Neural progenitor cell (in vitro differentiated cells): ENCODE measurements at regions not wholly inside any gene's neighbourhood (a gene's known extent, or its start where the extent isn't known, plus 50 kb on each side); places are given as distances from the start of the nearest gene placed in this dataset.

ENCODE experiments used
- DNase-seq: peaks from one replicate; pipeline ENCODE4 v3.0.0-alpha.2; 2016; ENCODE audit warnings: low spot score
- H2AFZ ChIP-seq: fragments of 200-600 bp; sonication (generic); replicated peaks from 2 replicates; pipeline ENCODE4 v1.6.1; 2016; ENCODE audit warnings: antibody characterized with exemption
- H3F3A ChIP-seq: fragments of 200-600 bp; sonication (generic); 2 replicates; pipeline ENCODE4 v1.6.1; 2016; ENCODE audit warnings: antibody characterized with exemption, low read depth
- H3K27ac ChIP-seq: fragments of 200-600 bp; sonication (generic); 2 replicates; pipeline ENCODE4 v1.5.1; 2016; ENCODE audit warnings: mild to moderate bottlenecking
- H3K27me3 ChIP-seq: fragments of 200-600 bp; sonication (generic); 2 replicates; pipeline ENCODE4 v1.6.1; 2016; ENCODE audit warnings: mild to moderate bottlenecking, moderate library complexity
- H3K36me3 ChIP-seq: fragments of 200-600 bp; sonication (generic); 2 replicates; pipeline ENCODE4 v1.5.1; 2016
- H3K4me1 ChIP-seq: fragments of 200-600 bp; sonication (generic); 2 replicates; pipeline ENCODE4 v1.6.1; 2016; ENCODE audit warnings: mixed run types
- H3K4me2 ChIP-seq: fragments of 200-600 bp; sonication (generic); 2 replicates; pipeline ENCODE4 v1.6.1; 2016
- H3K4me3 ChIP-seq: fragments of 200-600 bp; sonication (generic); 2 replicates; pipeline ENCODE4 v1.5.1; 2016
- H3K79me2 ChIP-seq: fragments of 200-600 bp; sonication (generic); 2 replicates; pipeline ENCODE4 v1.6.1; 2016; ENCODE audit warnings: low read depth
- H3K9ac ChIP-seq: fragments of 200-600 bp; sonication (generic); 2 replicates; pipeline ENCODE4 v1.6.1; 2016
- H3K9me3 ChIP-seq: fragments of 200-600 bp; sonication (generic); 2 replicates; pipeline ENCODE4 v1.5.1; 2016; ENCODE audit warnings: low read depth
- H4K20me1 ChIP-seq: fragments of 200-600 bp; sonication (generic); 2 replicates; pipeline ENCODE4 v1.6.1; 2016; ENCODE audit warnings: low read depth
- H3K27ac Mint-ChIP-seq: 3 replicates; pipeline ENCODE4 v1.8.0; 2021; ENCODE audit warnings: mixed read lengths
- H3K27me3 Mint-ChIP-seq: 2 replicates; pipeline ENCODE4 v1.8.0; 2022; ENCODE audit warnings: low read depth, mild to moderate bottlenecking, inconsistent platforms, moderate library complexity, mixed read lengths; ENCODE audit not compliant: insufficient read depth
- H3K36me3 Mint-ChIP-seq: 3 replicates; pipeline ENCODE4 v1.8.0; 2021; ENCODE audit warnings: mixed read lengths
- H3K4me1 Mint-ChIP-seq: 3 replicates; pipeline ENCODE4 v1.8.0; 2021; ENCODE audit warnings: mixed read lengths
- H3K4me3 Mint-ChIP-seq: 3 replicates; pipeline ENCODE4 v1.8.0; 2021; ENCODE audit warnings: mild to moderate bottlenecking, moderate library complexity, mixed read lengths
- H3K9me3 Mint-ChIP-seq: 3 replicates; pipeline ENCODE4 v1.8.0; 2020; ENCODE audit warnings: mixed read lengths
- CTCF ChIP-seq: fragments of 200-600 bp; sonication (generic); IDR thresholded peaks from 2 replicates; pipeline ENCODE4 v1.5.1; 2017; ENCODE audit warnings: antibody characterized with exemption, mild to moderate bottlenecking
- EZH2 ChIP-seq: fragments of 200-600 bp; sonication (generic); IDR thresholded peaks from 2 replicates; pipeline ENCODE4 v1.6.1; 2017; ENCODE audit warnings: antibody characterized with exemption, mild to moderate bottlenecking, moderate library complexity
- EZH2phosphoT487 ChIP-seq: fragments of 200-600 bp; sonication (generic); IDR thresholded peaks from 2 replicates; pipeline ENCODE4 v1.6.1; 2017; ENCODE audit warnings: antibody characterized with exemption

- no peak overlapping the region for H3K4me2 ChIP-seq
- no peak overlapping the region for H3K9ac ChIP-seq
- TF ChIP-seq CTCF = no peak
- no peak for TF ChIP-seq EZH2
- TF ChIP-seq EZH2phosphoT487 = no peak
- peaks cover 53% of the 10 kb centered on the region for H3K4me1 Mint-ChIP-seq
- H3K4me3 Mint-ChIP-seq = no peak overlapping the region
- no peak overlapping the region for H3K4me3 ChIP-seq
- no peak overlapping the region for H3K27ac ChIP-seq
- H3K9me3 Mint-ChIP-seq = no peaks in the 10 kb centered on the region
- H4K20me1 ChIP-seq = no peaks in the 10 kb centered on the region
- no peaks in the 10 kb centered on the region for H3K79me2 ChIP-seq
- no peak overlapping the region for H2AFZ ChIP-seq
- H3F3A ChIP-seq = no peaks in the 10 kb centered on the region
- H3K27ac Mint-ChIP-seq = no peak overlapping the region
- no peaks in the 10 kb centered on the region for H3K9me3 ChIP-seq
- H3K27me3 ChIP-seq = no peaks in the 10 kb centered on the region
- peaks cover 7% of the 10 kb centered on the region for H3K27me3 Mint-ChIP-seq
- H3K4me1 ChIP-seq = peaks cover 19% of the 10 kb centered on the region
- DNase-seq = no peak
- H3K36me3 ChIP-seq = no peaks in the 10 kb centered on the region
- H3K36me3 Mint-ChIP-seq = no peaks in the 10 kb centered on the region
Observed at GRCh38 chr16:79419148-79419547, 181.4 kb downstream of the MAF start.

DNA sequence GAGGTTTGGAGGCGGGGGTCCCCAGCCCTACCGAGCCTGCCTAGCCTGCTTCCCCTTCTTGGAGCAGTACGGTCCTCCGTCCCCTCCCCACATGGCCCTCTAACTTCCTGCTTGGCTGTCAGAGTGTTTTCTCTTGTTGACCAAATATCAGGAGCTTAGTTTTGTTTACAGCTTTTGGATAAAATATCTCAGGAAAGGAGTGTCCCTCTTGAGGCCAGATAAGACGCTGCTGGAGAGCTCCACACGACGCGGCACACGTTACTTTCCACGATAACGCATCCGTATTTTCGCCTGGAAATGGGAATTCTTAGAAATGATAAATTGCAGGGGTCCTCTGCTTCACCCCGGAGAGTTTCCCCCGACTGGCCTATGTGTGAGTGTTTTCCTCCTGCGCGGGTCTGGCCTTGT, 182.9 kb downstream of the MAF start:
- peak overlapping the region; percentile 84 for H3K27ac Mint-ChIP-seq
- Histone ChIP-seq H3K9ac (no peak overlapping the region), H3K79me2 (no peaks in the 10 kb centered on the region), H3K4me2 (peak overlapping the region; percentile 45), H3K9me3 (no peaks in the 10 kb centered on the region), H4K20me1 (no peaks in the 10 kb centered on the region), H2AFZ (peak overlapping the region; percentile 4), H3F3A (no peaks in the 10 kb centered on the region), H3K4me1 (peaks cover 22% of the 10 kb centered on the region), H3K27me3 (no peaks in the 10 kb centered on the region), H3K27ac (no peak overlapping the region), H3K36me3 (no peaks in the 10 kb centered on the region), H3K4me3 (no peak overlapping the region)
- peaks cover 53% of the 10 kb centered on the region for H3K4me1 Mint-ChIP-seq
- TF ChIP-seq EZH2phosphoT487 (no peak), CTCF (no peak), EZH2 (no peak)
- no peak for DNase-seq
- no peaks in the 10 kb centered on the region for H3K9me3 Mint-ChIP-seq
- H3K4me3 Mint-ChIP-seq = no peak overlapping the region
- H3K36me3 Mint-ChIP-seq = no peaks in the 10 kb centered on the region
- H3K27me3 Mint-ChIP-seq = peaks cover 7% of the 10 kb centered on the region

GRCh38 chr16:79415983-79416640, 184.4 kb downstream of the MAF start:
- Histone ChIP-seq H4K20me1 (no peaks in the 10 kb centered on the region), H3K27ac (no peak overlapping the region), H3K4me3 (no peak overlapping the region), H3K79me2 (no peaks in the 10 kb centered on the region), H3K27me3 (no peaks in the 10 kb centered on the region), H3K36me3 (no peaks in the 10 kb centered on the region), H3K4me2 (no peak overlapping the region), H3K9me3 (no peaks in the 10 kb centered on the region), H3K4me1 (peaks cover 25% of the 10 kb centered on the region), H3F3A (no peaks in the 10 kb centered on the region), H2AFZ (no peak overlapping the region), H3K9ac (no peak overlapping the region)
- H3K36me3 Mint-ChIP-seq = no peaks in the 10 kb centered on the region
- DNase-seq = no peak
- H3K27me3 Mint-ChIP-seq = peaks cover 4% of the 10 kb centered on the region
- H3K4me1 Mint-ChIP-seq = peaks cover 54% of the 10 kb centered on the region
- no peak for TF ChIP-seq EZH2
- no peak for TF ChIP-seq EZH2phosphoT487
- TF ChIP-seq CTCF = no peak
- no peak overlapping the region for H3K4me3 Mint-ChIP-seq
- no peak overlapping the region for H3K27ac Mint-ChIP-seq
- H3K9me3 Mint-ChIP-seq = no peaks in the 10 kb centered on the region
